HepG2 (cell line): ENCODE measurements at regions not wholly inside any gene's neighbourhood (a gene's known extent, or its start where the extent isn't known, plus 50 kb on each side); places are given as distances from the start of the nearest gene placed in this dataset.

Experiments
- EP300 ChIP-seq, 3 experiments: sonication (generic) in 1 of 3; formaldehyde crosslinking in 1 of 3; IDR thresholded peaks; 2 replicates each; pipeline versions ENCODE4 v1.5.1 to v1.6.1; 2011 to 2020; ENCODE audit warnings: low read depth in 2 of 3, low read length in 2 of 3, borderline replicate concordance in 1 of 3, improper control_type of control experiment in 1 of 3, mild to moderate bottlenecking in 1 of 3, missing genetic modification reagents in 1 of 3, moderate library complexity in 1 of 3
- PHF20 ChIP-seq: sonication (generic); formaldehyde crosslinking; IDR thresholded peaks from 2 replicates; pipeline ENCODE4 v1.5.0; 2020; ENCODE audit warnings: mild to moderate bottlenecking, missing genetic modification reagents
- POLR2AphosphoS5 ChIP-seq: IDR thresholded peaks from 2 replicates; pipeline ENCODE4 v1.6.1; 2012; ENCODE audit warnings: low read depth, low read length
- SRF ChIP-seq: IDR thresholded peaks from 2 replicates; pipeline ENCODE4 v1.6.1; 2011; ENCODE audit warnings: mild to moderate bottlenecking, low read depth, low read length, moderate library complexity
- TARDBP ChIP-seq: sonication (generic); formaldehyde crosslinking; IDR thresholded peaks from 2 replicates; pipeline ENCODE4 v1.8.0; 2022; ENCODE audit warnings: mild to moderate bottlenecking, missing genetic modification reagents
- ZNF160 ChIP-seq: sonication (generic); formaldehyde crosslinking; IDR thresholded peaks from 2 replicates; pipeline ENCODE4 v1.8.0; 2022; ENCODE audit warnings: mild to moderate bottlenecking, inconsistent platforms, missing genetic modification reagents
- ZNF773 ChIP-seq: sonication (generic); formaldehyde crosslinking; IDR thresholded peaks from 2 replicates; pipeline ENCODE4 v1.4.0; 2020; ENCODE audit warnings: missing genetic modification reagents, borderline replicate concordance
- TF ChIP-seq, protein P1 (sequence below): sonication (generic); formaldehyde crosslinking; IDR thresholded peaks from 2 replicates; pipeline ENCODE4 v1.5.0; 2020; ENCODE audit warnings: mild to moderate bottlenecking, missing genetic modification reagents, moderate library complexity

DNA sequence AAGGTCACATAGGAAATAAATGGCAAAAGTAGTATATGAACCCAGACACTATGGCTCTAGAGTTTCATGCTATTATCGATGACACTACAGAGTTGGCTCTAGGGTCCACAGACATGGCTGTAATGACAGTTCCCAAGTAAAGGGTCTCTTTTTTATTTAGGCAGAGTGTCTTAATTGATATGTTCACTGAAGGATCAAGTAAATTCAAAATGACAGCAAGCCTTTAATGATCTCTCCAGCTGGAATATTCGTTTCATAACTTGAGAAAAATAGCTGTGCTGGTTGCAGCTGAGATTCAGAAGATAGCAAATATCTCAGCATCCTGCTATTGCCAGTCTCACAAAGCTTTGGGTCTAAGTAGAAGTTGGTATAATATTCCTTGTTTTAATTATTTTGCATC lies 333.6 kb upstream of the MAGI2 start:
- TF ChIP-seq ZNF773 (CRISPR knock-in tag) = no peak
- TF ChIP-seq SRF = no peak
- TF ChIP-seq TARDBP (CRISPR knock-in tag) = no peak
- TF ChIP-seq EP300 (IDR thresholded peaks at IDR 0.05; ENCODE audit: low read depth in 2 of 2, low read length in 2 of 2) = no peak
- TF ChIP-seq EP300 (CRISPR knock-in tag; IDR thresholded peaks at IDR 0.05; ENCODE audit: borderline replicate concordance) = no peak
- TF ChIP-seq, protein P1, sequence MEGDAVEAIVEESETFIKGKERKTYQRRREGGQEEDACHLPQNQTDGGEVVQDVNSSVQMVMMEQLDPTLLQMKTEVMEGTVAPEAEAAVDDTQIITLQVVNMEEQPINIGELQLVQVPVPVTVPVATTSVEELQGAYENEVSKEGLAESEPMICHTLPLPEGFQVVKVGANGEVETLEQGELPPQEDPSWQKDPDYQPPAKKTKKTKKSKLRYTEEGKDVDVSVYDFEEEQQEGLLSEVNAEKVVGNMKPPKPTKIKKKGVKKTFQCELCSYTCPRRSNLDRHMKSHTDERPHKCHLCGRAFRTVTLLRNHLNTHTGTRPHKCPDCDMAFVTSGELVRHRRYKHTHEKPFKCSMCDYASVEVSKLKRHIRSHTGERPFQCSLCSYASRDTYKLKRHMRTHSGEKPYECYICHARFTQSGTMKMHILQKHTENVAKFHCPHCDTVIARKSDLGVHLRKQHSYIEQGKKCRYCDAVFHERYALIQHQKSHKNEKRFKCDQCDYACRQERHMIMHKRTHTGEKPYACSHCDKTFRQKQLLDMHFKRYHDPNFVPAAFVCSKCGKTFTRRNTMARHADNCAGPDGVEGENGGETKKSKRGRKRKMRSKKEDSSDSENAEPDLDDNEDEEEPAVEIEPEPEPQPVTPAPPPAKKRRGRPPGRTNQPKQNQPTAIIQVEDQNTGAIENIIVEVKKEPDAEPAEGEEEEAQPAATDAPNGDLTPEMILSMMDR (CRISPR knock-in tag) = no peak
- no peak for TF ChIP-seq ZNF160 (CRISPR knock-in tag)
- TF ChIP-seq PHF20 (CRISPR knock-in tag) = no peak
- TF ChIP-seq POLR2AphosphoS5 = no peak
